ENCODE measurements at regions not wholly inside any gene's neighbourhood (a gene's known extent, or its start where the extent isn't known, plus 50 kb on each side); places are given as distances from the start of the nearest gene placed in this dataset.

- TF ChIP-seq POLR2A (IDR thresholded peaks at IDR 0.05; ENCODE audit: low read depth, low read length): no peak
- no peak for TF ChIP-seq POLR2AphosphoS5 (IDR thresholded peaks at IDR 0.05; ENCODE audit: low read depth, low read length)
Observed at GRCh38 chr10:33594475-33594874, 260.0 kb upstream of the NRP1 start.

Measured in GM12891 (cell line).